Stimulated activated CD8-positive, alpha-beta memory T cell treated with anti-CD3 and anti-CD28 coated beads, Interleukin-12 subunit alpha, Interleukin-12 subunit beta, amount 100 ng/mL, for 1 hour (primary cell): ENCODE measurements at regions not wholly inside any gene's neighbourhood (a gene's known extent, or its start where the extent isn't known, plus 50 kb on each side); places are given as distances from the start of the nearest gene placed in this dataset.
"Not testable (repeated sequence)": the region's sequence is repeated elsewhere in the genome, so short reads cannot be mapped to it uniquely, and the experiment has no call there.

Experiments
- DNase-seq: peaks from one replicate; pipeline ENCODE4 v3.0.0-alpha.2; 2020; ENCODE audit warnings: low read depth

DNA sequence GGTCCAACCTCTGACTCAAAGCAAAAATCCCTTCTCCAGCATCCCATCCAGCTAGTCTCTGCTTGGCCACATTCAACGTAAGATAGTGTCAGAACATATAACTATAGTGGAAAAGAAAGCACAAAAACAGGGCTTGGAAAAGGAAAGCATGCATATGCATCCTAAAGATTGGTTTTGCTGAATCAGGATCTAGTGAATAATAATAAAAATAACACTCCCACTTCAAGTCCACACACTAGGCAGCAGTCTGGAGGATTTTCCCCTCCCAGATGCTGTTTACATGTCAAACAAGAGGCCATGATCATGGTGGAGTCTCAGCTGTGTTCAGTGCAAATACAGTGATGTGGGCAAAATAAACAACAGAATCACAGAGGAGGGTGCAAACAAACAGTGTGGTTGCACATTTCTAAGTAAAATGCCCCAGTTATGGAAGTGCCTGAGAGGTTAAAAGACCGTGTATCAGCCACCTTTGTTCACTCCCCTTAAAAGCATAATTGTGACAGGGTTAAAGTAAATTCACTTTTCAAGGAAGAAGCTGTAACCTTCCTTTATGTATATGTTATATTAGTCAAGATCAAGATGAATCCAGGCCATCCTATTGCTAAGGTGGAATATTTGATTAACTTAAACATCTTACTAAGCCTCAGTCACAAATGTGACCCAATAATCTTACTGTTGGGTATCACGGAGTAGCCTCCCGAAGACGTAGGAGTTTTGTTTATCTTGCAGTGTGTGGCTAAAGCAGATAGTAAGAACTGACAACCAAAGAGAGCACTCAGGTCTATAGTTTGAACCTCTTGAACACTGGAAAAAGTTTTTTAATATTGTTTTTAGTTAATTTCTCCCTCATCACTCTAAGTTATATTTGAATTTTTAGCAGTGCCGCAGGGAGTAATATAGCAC is 424.5 kb downstream of the SOX2 start:
- DNase-seq, result no peak

DNA sequence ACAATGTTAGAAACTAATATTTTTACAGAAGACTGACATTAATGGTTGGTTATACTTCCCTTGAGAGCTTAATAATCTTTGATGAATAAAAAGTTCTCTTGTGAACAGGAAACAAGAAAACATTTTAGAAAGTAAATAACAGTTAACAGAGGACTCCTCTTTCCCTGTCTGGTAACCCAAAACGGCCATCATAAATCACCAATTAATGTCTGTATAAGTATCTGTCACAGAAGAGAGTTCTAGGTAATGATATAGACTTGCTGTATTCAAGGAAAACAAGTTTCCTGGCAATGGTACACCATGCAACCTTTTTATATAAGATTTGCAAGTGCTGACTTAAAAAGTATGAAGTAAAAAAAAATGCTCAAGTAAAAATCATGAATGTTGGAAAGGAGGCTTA is 426.7 kb downstream of the SOX2 start:
- DNase-seq, result no peak

GRCh38 chr3:182139627-182140357 is 428.1 kb downstream of the SOX2 start:
- DNase-seq, result no peak

- no peak for DNase-seq
Measured at GRCh38 chr3:182142928-182143327, 431.2 kb downstream of the SOX2 start.

DNA sequence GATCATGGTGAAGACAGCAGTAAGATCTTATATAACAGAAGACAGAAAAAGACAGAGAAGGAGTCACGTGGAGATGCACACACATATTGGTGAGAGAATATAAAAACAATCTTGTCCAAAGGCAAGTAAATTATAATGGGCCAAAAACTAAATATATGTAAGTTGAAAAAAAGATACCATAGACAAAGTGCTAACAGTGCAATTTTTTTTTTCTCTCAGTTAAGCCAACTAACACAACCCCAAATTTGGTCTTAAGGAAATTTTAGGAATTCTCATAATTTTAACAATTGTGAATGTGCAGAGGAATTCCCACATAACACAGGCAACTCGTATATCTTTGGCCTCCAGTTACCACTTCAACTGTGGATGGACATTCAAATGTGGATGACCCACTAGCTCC is 432.2 kb downstream of the SOX2 start:
- no peak for DNase-seq

- DNase-seq, result no peak
Measured at GRCh38 chr3:182148360-182148759, 436.6 kb downstream of the SOX2 start.

DNA sequence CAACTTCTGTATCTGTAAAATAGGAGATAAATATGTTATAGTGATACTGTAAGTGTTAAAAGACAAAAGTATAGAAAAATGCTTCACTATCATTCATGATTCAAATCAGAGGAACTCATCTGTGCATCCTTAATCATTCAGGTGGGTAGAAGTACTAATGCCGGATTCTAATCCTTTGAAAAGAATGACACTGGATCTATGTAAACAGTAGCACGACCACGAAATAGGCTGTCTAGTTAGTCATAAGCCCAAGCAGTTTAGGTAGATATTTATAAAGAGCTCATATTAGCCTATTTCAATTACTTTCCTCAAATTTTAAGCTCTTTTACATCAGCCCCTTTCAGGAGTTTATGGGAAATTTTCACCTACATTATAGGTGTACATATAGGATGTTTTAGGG is 437.9 kb downstream of the SOX2 start:
- DNase-seq, result no peak

DNA sequence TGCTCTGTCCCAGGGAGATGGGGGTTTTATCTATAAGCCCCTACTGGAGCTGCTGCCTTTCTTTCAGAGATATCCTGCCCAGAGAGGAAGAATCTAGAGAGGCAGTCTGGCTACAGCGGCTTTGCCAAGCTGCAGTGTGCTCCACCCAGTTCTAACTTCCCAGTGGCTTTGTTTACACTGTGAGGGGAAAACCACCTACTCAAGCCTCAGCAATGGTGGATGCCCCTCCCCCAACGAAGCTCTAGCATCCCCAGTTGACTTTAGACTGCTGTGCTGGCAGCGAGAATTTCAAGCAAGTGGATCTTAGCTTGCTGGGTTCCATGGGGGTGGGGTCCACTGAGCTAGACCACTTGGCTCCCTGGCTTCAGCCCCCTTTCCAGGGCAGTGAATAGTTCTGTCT is 444.6 kb downstream of the SOX2 start:
- not testable (repeated sequence) for DNase-seq

DNA sequence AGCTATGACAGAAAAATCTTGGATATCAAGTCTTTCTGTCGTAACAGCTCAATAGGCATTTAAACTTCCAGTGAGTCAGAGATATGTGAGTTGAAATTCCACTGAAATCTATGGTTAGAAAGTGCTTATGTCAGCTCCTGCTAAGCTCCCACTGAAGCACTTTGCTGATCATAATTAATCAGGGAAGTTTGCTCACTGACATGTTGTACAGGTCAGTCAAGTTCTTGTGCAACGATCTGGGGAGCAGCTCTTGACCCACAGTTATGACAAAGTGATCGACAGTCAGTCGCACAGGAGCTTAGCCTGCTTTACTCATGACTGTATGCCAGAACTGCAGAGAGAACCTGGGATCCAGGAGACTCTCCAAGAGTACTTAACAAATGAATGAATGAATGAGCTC is 453.5 kb downstream of the SOX2 start:
- DNase-seq, result no peak

DNA sequence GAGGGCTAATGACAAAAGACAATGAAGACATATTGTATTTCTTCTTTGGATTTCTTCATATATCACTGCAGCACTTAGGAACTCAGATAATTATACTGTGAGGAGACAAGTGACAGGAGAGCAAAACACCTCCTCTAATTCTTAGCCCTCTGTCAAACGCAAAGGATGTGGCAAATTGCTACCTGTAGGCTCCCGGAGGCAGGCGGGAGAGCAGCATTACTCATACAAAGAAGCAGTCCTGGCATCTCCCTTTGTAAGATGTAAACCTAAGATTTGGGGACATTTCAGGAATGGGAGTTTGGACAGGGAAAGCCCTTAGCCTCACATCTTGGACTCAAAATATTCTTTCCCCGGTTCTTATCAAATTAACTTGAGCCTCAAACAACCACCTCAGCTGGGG is 460.8 kb downstream of the SOX2 start:
- no peak for DNase-seq

DNA sequence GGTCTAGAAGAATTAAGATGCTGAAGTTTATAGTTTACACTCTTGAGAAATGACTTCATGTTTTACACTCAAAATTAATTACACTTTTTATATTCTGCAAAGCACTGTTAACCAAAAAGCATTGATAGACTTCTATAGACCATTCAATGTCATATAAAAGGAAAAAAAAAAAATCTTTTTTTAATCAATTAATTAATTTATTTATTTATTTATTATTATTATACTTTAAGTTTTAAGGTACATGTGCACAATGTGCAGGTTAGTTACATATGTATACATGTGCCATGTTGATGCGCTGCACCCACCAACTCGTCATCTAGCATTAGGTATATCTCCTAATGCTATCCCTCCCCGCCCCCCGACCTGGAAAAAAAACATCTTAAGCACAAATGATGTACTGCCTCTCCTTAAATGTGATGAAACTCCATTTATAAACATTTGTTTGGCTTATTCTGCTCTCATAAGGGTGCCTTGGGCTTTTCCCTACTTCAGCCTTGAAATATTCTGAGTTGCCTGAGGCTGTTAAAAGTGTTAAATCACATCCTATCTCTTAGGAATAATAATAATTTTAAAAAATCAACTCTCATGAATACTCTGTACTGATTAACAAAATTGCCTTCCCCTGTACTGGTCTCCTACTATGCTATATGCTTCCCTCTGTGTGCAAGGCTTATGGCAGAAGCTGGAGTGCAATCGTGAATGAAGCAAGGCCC is 466.9 kb downstream of the SOX2 start:
- no peak for DNase-seq

DNA sequence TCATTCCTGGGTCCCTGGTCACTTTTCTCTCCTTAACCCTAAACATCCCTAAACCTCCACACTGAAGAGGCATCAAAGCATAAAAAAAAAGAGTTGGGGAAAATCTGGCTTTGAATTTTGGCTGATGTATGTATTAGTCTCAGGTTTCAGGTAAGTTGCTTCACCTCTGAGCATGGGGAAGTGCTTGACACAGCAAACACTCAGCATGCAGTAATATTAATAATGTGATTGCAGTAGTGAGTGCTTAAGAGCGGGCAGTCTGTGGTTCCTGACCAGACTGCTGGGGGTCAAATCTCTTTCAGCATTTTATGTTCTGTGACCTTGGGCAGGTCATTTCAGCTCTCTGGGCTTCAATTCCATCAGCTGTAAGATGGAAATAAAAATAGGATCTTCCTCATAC is 467.9 kb downstream of the SOX2 start:
- no peak for DNase-seq

DNA sequence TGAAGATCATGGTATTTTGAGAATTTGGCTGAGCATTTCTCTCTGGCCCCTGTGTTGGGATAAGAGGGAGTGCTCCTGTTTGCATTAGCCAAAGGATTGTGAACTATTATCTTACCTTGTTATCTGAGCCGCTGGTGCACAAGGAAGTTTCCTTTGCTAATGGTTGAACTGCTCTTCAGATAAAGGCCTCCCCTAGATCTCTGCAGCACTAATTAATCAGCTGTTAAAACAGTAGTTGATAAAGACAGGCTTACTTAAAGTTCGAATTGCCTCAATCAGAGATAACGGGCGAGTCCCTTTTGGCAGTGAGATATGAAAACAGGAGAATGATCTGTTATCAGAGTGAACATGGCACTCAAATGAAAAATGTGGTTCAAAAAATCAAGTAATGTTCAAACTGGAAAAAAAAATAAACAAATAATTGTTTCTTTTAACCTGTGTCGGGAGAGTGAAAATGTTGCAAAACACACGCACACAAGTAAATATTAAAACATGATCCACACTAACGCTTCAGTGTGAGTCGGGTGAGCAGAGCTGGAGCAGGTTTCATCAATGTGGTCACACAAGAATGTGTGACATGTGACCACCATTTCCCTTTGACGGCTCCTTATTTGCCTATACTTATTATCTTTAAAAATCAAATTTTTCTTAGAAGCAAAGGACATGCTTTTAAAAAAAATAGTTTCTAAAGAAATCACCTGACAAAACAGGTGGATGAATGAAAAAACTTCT is 469.1 kb downstream of the SOX2 start:
- no peak for DNase-seq

DNA sequence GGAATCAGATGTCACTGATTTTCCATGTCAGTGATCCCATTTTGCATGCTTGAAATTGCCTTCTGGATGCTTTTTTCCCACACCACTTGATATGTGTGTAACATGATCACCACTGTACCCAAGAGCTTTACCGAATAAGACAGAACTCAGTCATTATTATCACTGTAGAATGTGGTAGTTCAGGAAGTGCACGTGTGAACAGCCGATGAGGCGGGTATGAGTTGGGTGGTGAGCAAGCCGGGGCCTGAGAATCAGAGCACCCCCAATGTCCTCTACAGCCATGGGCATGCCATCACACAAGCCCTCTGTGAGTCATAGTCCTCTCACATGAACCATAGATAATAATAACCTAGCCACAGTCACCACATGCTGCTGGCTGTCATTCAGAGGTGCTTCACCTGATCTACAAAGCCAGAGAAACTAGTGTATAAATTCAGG is 470.8 kb downstream of the SOX2 start:
- no peak for DNase-seq

DNA sequence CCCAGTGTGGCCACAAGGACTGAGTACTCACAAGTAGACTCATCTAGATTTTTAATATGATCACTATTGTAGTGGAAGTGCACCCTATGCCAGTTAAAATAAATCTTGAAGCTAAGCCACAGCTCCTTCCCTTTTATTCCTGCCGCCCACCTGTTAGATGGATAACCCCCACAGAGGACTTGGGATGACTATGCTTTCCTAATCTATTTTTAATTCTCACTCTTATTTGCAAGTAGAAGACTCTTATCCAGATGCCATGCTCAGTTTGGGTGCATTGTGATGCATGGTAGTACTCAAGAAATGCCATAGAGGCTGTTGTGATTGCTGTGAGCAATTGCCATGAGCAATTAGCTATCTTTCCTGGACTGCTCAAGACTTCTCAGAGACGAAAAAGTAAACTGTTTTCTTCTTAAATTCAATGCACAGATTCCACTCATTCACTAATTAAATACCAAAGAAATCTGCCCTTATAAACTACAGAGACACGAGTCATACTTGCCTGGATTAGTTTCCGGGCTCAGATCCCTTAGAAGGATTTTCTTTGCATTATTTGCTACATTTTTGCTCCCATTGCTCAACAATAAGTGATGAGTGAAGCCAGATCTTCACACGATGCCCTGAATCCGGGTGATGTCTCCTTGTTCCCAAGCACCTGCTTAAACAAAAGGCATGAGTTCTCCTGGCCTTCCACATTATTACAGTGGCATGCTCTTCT is 472.1 kb downstream of the SOX2 start:
- DNase-seq, result no peak

DNA sequence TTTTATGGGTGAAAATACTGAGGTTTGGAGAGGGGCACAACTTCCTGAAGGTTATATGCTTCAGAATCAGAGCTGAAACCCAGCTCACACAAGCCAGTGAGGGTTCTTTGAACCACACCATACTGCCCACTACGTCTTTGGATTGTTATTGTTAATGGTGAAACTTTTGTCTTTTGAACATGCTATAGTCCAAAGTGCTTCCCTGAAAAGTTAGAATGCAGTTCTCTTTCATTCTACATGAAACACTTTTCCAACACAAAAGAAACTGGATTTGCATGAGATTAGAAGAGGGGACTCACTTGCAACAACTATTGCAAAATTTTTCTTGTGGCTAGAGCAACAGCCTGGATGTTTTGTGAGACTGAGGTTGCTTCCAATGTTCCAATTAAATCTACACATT is 473.6 kb downstream of the SOX2 start:
- DNase-seq, result no peak

DNA sequence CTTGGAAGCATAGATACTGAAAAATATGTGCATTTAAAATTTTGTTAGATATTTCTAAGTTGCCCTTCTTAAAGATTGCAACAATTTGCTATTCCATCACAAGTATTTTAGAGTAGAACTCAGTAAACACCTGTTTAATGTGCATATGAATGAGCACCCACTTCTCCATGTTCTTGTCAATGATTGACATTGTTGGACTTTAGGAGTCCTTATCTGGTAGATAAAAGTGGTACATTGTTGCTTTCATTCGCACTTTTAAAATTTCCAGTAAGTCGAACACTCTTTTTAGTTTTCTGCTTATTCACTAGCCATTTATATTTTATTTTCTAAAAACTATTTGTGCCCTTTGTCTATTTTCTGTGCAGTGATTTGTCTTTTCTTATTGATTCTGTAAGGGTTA is 478.3 kb downstream of the SOX2 start:
- DNase-seq, result no peak

GRCh38 chr3:182198345-182198744 is 486.6 kb downstream of the SOX2 start:
- no peak for DNase-seq

DNA sequence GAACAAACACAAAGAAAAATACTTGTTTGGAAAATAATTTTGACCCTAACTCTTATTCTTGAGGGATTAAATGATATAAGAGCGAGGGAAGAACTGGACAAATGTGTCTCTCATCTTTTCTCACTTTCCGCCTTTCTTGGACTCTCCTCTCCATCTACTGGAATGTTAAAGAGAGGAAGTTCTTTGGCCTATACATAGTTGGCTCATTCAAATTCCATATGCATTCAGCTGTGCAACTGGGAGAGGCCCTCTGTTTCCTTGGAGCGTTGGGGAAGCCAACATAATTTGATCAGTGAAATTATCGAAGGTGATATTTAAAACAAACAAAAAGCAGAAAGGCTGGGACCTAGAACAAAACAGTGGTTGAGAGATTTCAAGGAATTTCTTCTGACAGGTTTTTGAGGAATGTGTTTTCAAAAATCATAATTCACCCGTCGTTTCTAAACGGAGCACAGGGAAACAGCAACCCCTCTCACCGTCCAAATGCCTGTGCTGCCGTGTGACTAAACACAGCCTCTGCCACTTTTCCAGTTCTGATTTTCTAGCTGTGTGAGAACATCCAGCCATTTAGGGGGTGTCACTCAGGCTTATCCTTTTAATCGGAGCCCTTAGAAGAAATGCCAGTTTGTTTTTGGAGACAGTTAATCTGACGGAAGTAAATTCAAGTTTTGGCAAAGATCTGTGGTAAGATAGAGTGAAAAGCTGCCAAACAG is 489.9 kb downstream of the SOX2 start:
- DNase-seq, result no peak

GRCh38 chr3:182212479-182213076 is 500.9 kb downstream of the SOX2 start:
- no peak for DNase-seq
